Activated T-helper 17 cell treated with anti-CD3 and anti-CD28 coated beads, Interleukin-2, amount 50 U/mL, for 72 hours (primary cell): ENCODE measurements at regions not wholly inside any gene's neighbourhood (a gene's known extent, or its start where the extent isn't known, plus 50 kb on each side); places are given as distances from the start of the nearest gene placed in this dataset.

Experiments used
- ATAC-seq: fragments of 150-1000 bp; cut with Tn5 transposase; replicated peaks from 2 replicates; pipeline ENCODE4 v1.10.0; 2021; ENCODE audit warnings: mild to moderate bottlenecking, moderate library complexity
- H3K27ac Mint-ChIP-seq: one replicate; pipeline ENCODE4 v1.8.0; 2022; ENCODE audit warnings: mixed read lengths
- H3K27me3 Mint-ChIP-seq: one replicate; pipeline ENCODE4 v1.8.0; 2022; ENCODE audit warnings: mixed read lengths
- H3K36me3 Mint-ChIP-seq: one replicate; pipeline ENCODE4 v1.8.0; 2022; ENCODE audit warnings: low read depth, mild to moderate bottlenecking, mixed read lengths
- H3K4me1 Mint-ChIP-seq: one replicate; pipeline ENCODE4 v1.8.0; 2022; ENCODE audit warnings: mixed read lengths
- H3K4me3 Mint-ChIP-seq: one replicate; pipeline ENCODE4 v1.8.0; 2022; ENCODE audit warnings: mild to moderate bottlenecking, mixed read lengths
- H3K9me3 Mint-ChIP-seq: one replicate; pipeline ENCODE4 v1.8.0; 2022; ENCODE audit warnings: mixed read lengths

GRCh38 chr3:14590569-14590968 is 50.4 kb upstream of the GRIP2 start:
- ATAC-seq, result no peak
- no peak overlapping the region for H3K4me3 Mint-ChIP-seq
- no peaks in the 10 kb centered on the region for H3K4me1 Mint-ChIP-seq
- no peaks in the 10 kb centered on the region for H3K36me3 Mint-ChIP-seq
- H3K9me3 Mint-ChIP-seq, result no peaks in the 10 kb centered on the region
- peaks cover 27% of the 10 kb centered on the region for H3K27me3 Mint-ChIP-seq
- H3K27ac Mint-ChIP-seq, result no peak overlapping the region

GRCh38 chr3:14592390-14592789 is 52.2 kb upstream of the GRIP2 start:
- no peak for ATAC-seq
- Mint-ChIP-seq H3K4me1 (no peaks in the 10 kb centered on the region), H3K27me3 (peaks cover 35% of the 10 kb centered on the region), H3K9me3 (no peaks in the 10 kb centered on the region), H3K36me3 (no peaks in the 10 kb centered on the region), H3K4me3 (no peak overlapping the region), H3K27ac (no peak overlapping the region)

GRCh38 chr3:14592836-14593235 is 52.7 kb upstream of the GRIP2 start:
- Mint-ChIP-seq H3K4me1 (no peaks in the 10 kb centered on the region), H3K27ac (no peak overlapping the region), H3K27me3 (peaks cover 35% of the 10 kb centered on the region), H3K4me3 (no peak overlapping the region), H3K36me3 (no peaks in the 10 kb centered on the region), H3K9me3 (no peaks in the 10 kb centered on the region)
- ATAC-seq, result no peak

GRCh38 chr3:14594234-14594633 is 54.1 kb upstream of the GRIP2 start:
- peaks cover 10% of the 10 kb centered on the region for H3K9me3 Mint-ChIP-seq
- no peak for ATAC-seq

GRCh38 chr3:14595561-14595960 is 55.4 kb upstream of the GRIP2 start:
- H3K27me3 Mint-ChIP-seq, result peaks cover 46% of the 10 kb centered on the region
- H3K36me3 Mint-ChIP-seq, result no peaks in the 10 kb centered on the region
- H3K9me3 Mint-ChIP-seq, result peaks cover 10% of the 10 kb centered on the region
- no peak for ATAC-seq
- H3K4me1 Mint-ChIP-seq, result peaks cover 7% of the 10 kb centered on the region
- no peak overlapping the region for H3K4me3 Mint-ChIP-seq
- H3K27ac Mint-ChIP-seq, result no peak overlapping the region

More at GRCh38 chr3:14594234-14594633, 54.1 kb upstream of the GRIP2 start:
- H3K36me3 Mint-ChIP-seq, result no peaks in the 10 kb centered on the region
- no peak overlapping the region for H3K27ac Mint-ChIP-seq
- peaks cover 7% of the 10 kb centered on the region for H3K4me1 Mint-ChIP-seq
- no peak overlapping the region for H3K4me3 Mint-ChIP-seq
- peaks cover 43% of the 10 kb centered on the region for H3K27me3 Mint-ChIP-seq

- no peak overlapping the region for H3K27ac Mint-ChIP-seq
- peaks cover 56% of the 10 kb centered on the region for H3K27me3 Mint-ChIP-seq
- no peak overlapping the region for H3K4me3 Mint-ChIP-seq
- ATAC-seq, result no peak
- no peaks in the 10 kb centered on the region for H3K36me3 Mint-ChIP-seq
- peaks cover 7% of the 10 kb centered on the region for H3K4me1 Mint-ChIP-seq
- H3K9me3 Mint-ChIP-seq, result peaks cover 10% of the 10 kb centered on the region
Measured at GRCh38 chr3:14597266-14597665, 54.3 kb upstream of the CCDC174 start.

DNA sequence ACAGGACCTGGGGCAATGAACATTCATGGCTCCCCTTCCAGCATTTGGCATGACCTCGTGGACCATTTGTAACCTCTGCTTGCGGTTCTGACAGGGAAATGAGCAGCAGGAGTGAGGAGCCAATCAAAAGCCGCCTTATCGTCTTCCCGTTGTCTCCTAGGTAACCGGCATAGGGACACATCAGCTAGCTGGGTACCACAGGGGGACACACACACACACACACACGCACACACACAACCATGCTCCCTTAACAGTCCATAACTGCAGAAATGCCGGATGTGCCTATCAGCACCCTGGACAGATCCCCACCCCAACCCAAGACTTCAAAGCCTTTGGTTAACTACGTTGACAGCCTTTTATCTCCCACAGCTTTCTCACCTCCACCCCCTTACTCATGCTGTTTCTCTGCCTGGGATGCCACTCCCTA is 53.4 kb upstream of the CCDC174 start:
- H3K36me3 Mint-ChIP-seq, result no peaks in the 10 kb centered on the region
- peaks cover 54% of the 10 kb centered on the region for H3K27me3 Mint-ChIP-seq
- ATAC-seq, result peak; percentile 28
- peaks cover 10% of the 10 kb centered on the region for H3K9me3 Mint-ChIP-seq
- H3K27ac Mint-ChIP-seq, result no peak overlapping the region
- no peak overlapping the region for H3K4me3 Mint-ChIP-seq
- peaks cover 7% of the 10 kb centered on the region for H3K4me1 Mint-ChIP-seq

DNA sequence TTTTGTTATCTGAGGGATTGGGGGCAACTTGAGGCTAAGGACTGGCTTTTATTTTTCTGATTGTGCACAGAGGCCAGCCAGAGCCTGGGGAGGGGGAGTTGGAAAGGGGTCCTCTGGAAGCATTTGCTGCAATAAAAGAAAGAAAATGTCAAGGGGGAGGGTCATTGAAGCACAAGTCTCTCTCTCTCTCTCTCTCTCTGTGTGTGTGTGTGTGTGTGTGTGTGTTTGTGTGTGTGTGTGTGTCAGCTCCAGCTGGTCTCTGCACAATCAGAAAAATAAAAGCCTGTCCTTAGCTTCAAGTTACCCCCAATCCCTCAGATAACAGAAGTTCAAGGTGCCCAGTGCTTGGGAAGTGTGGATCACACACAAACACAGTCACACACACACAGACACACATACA is 52.1 kb upstream of the CCDC174 start:
- Mint-ChIP-seq H3K27ac (no peak overlapping the region), H3K9me3 (peaks cover 10% of the 10 kb centered on the region), H3K36me3 (no peaks in the 10 kb centered on the region), H3K4me1 (peaks cover 7% of the 10 kb centered on the region), H3K27me3 (peaks cover 62% of the 10 kb centered on the region), H3K4me3 (no peak overlapping the region)
- ATAC-seq, result no peak

GRCh38 chr3:14600075-14600474 is 51.5 kb upstream of the CCDC174 start:
- Mint-ChIP-seq H3K4me3 (no peak overlapping the region), H3K36me3 (no peaks in the 10 kb centered on the region), H3K27ac (no peak overlapping the region), H3K27me3 (peaks cover 66% of the 10 kb centered on the region), H3K4me1 (peaks cover 7% of the 10 kb centered on the region), H3K9me3 (peaks cover 10% of the 10 kb centered on the region)
- no peak for ATAC-seq

DNA sequence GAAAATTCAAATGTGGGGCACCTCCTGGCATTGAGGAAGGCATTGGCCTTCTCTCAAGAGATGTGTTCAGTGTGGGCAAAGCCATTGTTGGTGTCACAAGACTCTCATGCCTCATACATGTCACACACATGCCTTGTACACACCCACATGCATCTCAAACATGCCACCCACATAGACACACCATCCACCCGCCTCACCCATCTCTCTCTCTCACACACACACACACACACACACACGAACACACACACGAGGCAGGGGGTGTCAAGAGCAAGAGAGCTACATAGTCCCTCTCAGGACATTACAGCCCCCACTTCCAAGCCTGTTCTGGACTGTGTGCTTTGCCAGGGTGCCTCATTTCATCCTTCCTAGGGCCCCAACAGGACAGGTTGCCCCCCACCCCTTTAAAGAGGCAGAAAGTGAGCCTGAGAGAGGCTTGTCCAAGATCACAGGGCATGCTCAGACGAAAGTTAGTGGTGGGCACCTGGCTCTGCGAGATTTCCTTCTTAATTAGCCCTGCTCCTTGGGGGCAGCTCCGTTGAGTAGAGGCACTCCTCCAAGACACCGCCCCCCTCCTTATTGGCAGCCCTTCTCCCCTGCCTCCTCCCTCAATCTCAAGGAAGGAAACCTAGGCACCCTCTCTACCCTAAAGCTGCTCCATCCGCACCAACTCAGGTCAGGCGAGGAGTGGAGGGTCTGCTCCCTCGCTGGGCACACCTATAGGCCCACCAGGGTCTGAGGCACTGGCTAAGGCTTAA is 50.5 kb upstream of the CCDC174 start:
- no peak overlapping the region for H3K27ac Mint-ChIP-seq
- no peak overlapping the region for H3K4me3 Mint-ChIP-seq
- peaks cover 69% of the 10 kb centered on the region for H3K27me3 Mint-ChIP-seq
- peaks cover 10% of the 10 kb centered on the region for H3K9me3 Mint-ChIP-seq
- no peaks in the 10 kb centered on the region for H3K36me3 Mint-ChIP-seq
- H3K4me1 Mint-ChIP-seq, result peaks cover 7% of the 10 kb centered on the region
- no peak for ATAC-seq

DNA sequence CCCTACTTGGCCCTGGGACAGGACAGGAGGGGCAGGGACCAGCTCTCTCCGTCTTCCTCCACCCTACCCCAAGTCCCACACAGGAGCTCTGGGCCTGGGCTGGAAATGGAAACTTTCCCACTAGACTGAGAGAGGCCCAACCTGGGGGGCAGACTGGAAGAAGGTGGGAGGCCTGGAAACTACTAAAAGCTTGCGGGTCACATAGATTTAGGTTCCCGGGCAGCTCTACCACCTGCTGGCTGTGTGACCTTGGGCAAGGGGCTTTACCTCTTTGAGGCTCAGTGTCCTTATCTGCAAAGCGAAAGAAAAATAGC is 49.9 kb upstream of the CCDC174 start:
- Mint-ChIP-seq H3K27ac (no peak overlapping the region), H3K4me3 (no peak overlapping the region), H3K27me3 (peaks cover 68% of the 10 kb centered on the region), H3K4me1 (peaks cover 7% of the 10 kb centered on the region), H3K36me3 (no peaks in the 10 kb centered on the region), H3K9me3 (peaks cover 10% of the 10 kb centered on the region)
- ATAC-seq, result no peak
